GM19467 (cell line): ENCODE measurements at regions not wholly inside any gene's neighbourhood (a gene's known extent, or its start where the extent isn't known, plus 50 kb on each side); places are given as distances from the start of the nearest gene placed in this dataset.

Experiments used
- ATAC-seq: cut with Tn5 transposase; IDR thresholded peaks from one replicate; pipeline ENCODE4 v1.9.1; 2021; ENCODE audit warnings: mild to moderate bottlenecking, moderate library complexity; ENCODE audit not compliant: unreplicated experiment

GRCh38 chr2:226622484-226622883 lies 177.1 kb downstream of the IRS1 start:
- no peak for ATAC-seq

DNA sequence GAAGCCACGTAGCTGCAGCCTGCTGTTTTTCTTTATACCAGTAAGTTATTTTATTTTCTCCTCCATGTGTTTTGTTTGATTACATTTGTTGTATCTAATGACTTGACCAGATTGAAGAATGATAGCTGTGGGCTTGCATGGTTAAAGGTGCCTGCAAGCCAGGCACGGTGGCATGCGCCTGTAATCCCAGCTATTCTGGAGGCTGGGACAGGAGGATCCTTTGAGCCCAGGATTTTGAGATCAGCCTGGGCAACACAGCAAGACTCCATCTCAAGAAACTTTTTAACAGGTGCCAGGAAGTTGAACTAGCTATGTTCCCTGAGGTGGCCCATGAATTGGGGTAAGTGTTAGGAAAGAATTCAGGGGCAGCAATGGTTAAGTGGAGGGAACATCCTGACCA lies 179.4 kb downstream of the IRS1 start:
- no peak for ATAC-seq

DNA sequence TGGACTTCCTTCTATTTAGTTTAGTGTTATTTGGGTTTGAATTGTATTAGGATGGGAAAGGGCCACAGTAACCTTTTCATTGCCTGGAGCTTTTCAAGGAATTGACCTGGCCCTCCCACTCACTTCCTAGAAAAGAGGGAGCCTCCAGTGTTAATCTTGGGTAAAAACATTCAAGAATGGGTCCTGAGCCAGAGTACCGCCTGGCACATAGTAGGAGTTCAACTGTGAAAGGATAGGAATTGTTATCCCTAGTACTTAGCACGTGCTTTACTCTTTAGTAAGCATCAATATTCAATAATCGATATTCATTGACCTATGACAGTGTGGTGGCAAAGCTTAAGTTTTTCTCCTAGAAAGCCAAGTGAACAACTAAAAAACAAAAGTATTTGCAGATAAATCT lies 179.9 kb downstream of the IRS1 start:
- ATAC-seq: no peak

- no peak for ATAC-seq
Measured at GRCh38 chr2:226618875-226619605, 180.6 kb downstream of the IRS1 start.

GRCh38 chr2:226618544-226618874 lies 181.1 kb downstream of the IRS1 start:
- ATAC-seq: no peak

DNA sequence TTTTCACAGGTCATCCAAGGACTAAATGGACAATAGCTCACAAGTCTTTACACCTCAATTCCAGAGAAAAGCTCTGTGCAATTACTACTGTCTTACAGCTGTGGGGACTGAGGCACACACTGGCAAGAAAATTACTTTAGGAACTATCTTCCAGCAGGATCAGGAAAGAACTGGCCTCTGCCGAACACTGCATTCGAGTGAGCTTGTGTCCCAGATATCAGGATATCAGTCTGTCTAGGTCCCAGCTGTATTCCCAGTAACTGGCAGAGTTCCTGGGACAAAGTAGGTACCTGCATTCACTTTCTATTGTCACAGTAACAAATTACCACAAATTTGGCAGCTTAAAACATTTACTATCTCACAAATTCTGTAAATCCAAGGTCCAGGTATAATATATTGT lies 183.7 kb downstream of the IRS1 start:
- ATAC-seq: no peak

DNA sequence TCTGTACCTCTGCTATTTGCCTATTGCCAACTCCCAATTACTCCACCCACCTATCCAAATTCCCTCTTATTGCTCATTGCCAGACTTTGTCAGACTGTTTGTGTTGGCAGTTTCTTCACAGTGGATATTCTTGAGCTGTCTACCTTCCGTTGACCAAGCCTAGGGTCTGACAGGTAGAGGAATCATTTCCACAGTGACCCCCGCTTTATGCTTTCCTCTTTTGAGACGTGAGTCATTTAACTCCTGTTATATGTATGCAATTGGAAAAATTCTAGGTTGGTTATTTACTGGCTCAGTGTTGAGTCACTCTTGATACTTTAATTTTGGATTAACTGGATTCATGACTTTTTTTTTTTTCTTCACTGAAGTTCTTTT lies 187.7 kb downstream of the IRS1 start:
- no peak for ATAC-seq

- ATAC-seq: no peak
Measured at GRCh38 chr2:226611196-226611943, 188.2 kb downstream of the IRS1 start.

- ATAC-seq: no peak
Measured at GRCh38 chr2:226609366-226609765, 190.3 kb downstream of the IRS1 start.

GRCh38 chr2:226608451-226608850 lies 191.2 kb downstream of the IRS1 start:
- no peak for ATAC-seq

- no peak for ATAC-seq
Measured at GRCh38 chr2:226607379-226607778, 192.2 kb downstream of the IRS1 start.

- ATAC-seq: no peak
Measured at GRCh38 chr2:226605642-226606041, 194.0 kb downstream of the IRS1 start.

DNA sequence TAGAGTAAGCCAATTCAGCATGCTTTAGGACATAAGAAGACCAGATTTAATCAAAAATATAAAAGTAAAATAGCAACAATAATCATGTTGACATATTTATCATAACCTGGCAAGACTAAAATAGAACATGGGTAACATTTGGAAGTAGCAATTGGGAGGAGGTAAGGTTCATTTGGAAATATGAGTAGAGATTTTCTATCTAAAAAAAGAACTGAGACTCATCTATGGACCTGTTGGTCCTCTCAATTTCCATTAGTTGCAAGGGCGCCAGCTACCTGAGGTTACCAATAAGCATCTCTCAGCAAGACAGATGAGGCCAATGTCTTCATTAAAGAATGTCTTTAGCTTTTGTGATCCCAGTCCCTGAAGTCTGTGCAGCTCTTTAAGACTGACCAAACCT lies 196.0 kb downstream of the IRS1 start:
- ATAC-seq: no peak

DNA sequence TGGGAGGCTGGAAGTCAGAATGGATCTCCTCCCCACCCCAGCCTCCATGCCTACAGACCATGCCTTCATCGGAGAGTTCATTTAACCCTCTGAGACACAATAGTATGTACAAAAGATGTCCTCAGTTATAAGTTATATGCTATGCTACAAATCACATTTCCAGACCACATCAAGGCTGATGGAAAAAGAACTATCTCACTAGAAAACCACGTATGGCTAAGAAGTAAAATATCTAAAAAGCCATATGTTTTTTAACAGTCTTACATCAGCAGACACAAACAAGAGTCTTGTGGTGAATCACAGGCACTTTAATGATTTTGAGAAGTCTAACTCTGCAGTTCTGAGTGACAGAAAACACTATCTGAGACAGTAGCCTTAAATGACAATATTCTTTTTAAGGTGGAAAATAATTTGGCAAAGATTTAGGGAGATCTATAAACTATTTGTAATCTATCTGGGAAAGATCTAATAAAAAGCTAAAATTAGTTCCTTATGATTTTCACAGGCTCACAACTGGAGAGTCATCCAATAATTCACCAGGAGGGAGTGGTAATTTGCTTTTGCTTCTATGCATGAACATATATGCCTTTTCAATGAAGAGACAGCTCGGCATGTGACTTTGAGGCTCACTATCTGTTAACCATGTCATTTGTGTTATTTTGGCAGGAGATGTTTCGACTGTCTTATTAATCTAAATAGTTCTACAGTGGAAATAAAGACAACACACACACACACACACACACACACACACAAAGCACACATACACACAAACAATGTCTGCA lies 197.5 kb downstream of the IRS1 start:
- no peak for ATAC-seq

GRCh38 chr2:226600802-226601201 lies 198.8 kb downstream of the IRS1 start:
- no peak for ATAC-seq

DNA sequence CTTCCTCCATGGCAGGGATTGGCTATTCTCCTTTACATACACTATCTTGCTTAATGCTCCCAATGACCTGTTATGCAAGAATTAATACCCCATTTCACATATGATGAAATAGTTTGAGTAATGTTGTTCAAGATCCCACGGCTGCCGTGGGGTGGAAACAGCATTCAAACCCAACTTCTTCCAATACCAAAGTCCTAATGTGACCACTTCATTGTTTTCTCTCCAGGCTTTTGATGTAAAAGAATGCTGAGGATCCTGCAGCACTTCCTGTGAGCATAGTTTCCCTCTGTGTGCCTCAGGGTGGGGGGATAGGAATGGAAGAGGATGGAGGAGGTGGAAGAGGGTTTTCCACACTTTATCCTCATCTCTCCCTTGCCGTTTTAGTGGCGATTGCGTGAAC lies 199.4 kb downstream of the IRS1 start:
- ATAC-seq: no peak

DNA sequence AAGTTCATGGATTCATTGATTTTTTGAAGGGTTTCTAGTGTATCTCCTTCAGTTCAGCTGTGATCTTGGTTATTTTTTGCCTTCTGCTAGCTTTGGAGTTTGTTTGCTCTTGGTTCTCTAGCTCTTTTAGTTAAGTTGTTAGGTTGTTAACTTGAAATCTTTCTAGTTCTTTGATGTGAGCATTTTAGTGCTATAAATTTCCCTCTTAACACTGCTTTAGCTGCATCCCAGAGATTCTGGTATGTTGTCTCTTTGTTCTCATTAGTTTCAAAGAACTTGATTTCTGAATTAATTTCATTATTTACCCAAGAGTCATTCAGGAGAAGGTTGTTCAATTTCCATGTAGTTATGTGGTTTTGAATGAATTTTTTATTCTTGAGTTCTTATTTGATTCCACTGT lies 210.6 kb downstream of the IRS1 start:
- ATAC-seq: no peak

DNA sequence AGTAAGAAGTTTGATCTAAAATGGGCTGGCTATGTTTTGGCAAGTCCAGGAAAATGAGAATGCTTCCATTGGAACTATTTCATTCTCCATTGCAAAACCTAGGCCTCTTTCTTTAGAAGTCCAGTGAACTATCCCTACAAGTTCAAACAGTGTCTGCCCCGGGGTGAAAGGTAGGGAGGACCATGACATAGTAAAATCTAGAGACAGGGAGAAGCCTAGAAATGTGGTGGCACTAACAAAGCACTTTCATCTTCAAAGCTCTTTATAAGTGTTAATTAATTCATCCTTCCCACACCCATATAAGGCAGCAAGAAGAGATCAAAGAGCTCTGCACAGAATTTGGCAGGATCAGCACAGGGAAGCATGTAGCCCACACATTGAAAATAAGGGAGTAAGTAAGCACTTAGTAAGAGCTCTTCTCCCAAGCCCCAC lies 214.5 kb downstream of the IRS1 start:
- no peak for ATAC-seq

DNA sequence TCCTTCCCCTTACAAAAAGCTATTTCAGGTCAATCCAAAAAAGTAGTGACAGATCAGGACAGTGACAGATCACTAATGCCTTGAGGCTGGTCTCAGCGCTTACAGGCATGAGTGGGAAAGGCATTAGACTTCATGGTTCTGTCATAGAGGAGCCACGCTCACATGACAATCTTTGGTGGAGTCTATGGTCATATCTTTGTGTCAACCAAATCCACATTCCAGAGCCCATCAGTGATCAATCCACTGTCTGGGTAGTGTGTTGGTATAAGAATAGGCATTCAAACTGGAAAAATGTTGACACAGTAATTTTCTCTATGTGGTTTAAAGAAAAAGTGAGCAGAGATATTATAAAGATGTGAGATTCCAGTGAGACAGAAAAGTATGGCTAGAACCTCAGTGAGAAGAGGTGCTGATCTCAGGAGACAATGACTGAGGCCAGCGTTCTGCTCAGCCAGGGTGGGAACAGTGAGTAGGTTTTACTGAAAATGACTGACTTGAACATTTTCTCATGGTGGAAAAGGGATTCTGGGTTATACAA lies 215.0 kb downstream of the IRS1 start:
- no peak for ATAC-seq

DNA sequence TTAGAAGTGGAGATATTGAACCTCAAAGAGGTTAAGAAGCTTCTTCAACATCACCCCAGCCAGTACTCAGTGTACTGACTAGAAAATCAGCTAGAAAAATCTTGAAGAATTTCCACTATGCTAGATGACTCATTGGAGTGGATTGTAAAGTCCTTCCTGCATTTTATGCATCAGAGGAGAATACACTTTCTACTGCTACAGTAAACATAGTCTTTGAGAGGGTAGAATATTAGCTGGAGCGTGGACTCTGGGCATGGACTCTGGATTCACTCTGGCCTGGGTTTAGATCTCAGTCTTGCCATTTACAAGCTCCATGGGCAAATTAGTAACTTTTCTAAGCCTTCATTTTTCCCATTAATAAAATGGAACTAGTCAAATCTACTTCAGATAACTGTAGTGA lies 215.9 kb downstream of the IRS1 start:
- ATAC-seq: no peak

DNA sequence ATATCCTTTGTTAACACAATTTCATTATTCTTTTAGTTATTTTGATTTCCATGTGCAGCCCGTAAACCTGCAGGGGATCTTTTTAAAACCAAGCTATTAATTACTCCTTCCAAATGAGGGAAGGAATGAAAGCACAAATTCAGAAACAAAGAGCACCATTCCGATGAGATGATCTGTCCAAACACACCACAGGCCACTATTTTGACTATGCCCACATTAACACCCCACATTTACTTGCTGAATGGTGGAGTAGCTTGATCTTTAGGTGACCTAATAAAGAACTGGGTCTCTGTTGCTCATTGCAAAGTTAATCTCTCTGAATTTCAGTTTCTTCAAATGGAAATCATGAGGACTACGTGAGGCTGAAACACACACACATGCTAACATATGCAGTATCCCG lies 218.0 kb downstream of the IRS1 start:
- no peak for ATAC-seq

GRCh38 chr2:226581004-226581403 lies 218.6 kb downstream of the IRS1 start:
- no peak for ATAC-seq
